KMS-11 (cell line): ENCODE measurements at regions not wholly inside any gene's neighbourhood (a gene's known extent, or its start where the extent isn't known, plus 50 kb on each side); places are given as distances from the start of the nearest gene placed in this dataset.

Experiments
- H2AFZ ChIP-seq: fragments of 200-600 bp; sonication (generic); 2 replicates; pipeline ENCODE4 v1.6.1; 2016; ENCODE audit warnings: antibody characterized with exemption, mixed run types, low read depth
- H3K27ac ChIP-seq: fragments of 200-600 bp; sonication (generic); 2 replicates; pipeline ENCODE4 v1.6.1; 2016; ENCODE audit warnings: mild to moderate bottlenecking, mixed run types
- H3K27me3 ChIP-seq: fragments of 200-600 bp; sonication (generic); 2 replicates; pipeline ENCODE4 v1.6.1; 2017; ENCODE audit warnings: mild to moderate bottlenecking, low read depth, mixed run types, moderate library complexity; ENCODE audit not compliant: insufficient read depth
- H3K36me3 ChIP-seq: fragments of 200-600 bp; sonication (generic); 2 replicates; pipeline ENCODE4 v1.6.1; 2017; ENCODE audit warnings: mild to moderate bottlenecking, mixed run types; ENCODE audit not compliant: insufficient read depth
- H3K4me1 ChIP-seq: fragments of 200-600 bp; sonication (generic); 2 replicates; pipeline ENCODE4 v1.6.1; 2016; ENCODE audit warnings: mild to moderate bottlenecking, low read depth, mixed run types; ENCODE audit not compliant: poor library complexity, severe bottlenecking
- H3K4me2 ChIP-seq: fragments of 200-600 bp; sonication (generic); 2 replicates; pipeline ENCODE4 v1.7.0; 2016; ENCODE audit warnings: mild to moderate bottlenecking, mixed run types
- H3K4me3 ChIP-seq: fragments of 200-600 bp; sonication (generic); IDR thresholded peaks from 2 replicates; pipeline ENCODE4 v1.6.1; 2017; ENCODE audit warnings: low read depth, low read length, mixed read lengths; ENCODE audit not compliant: insufficient read depth
- H3K79me2 ChIP-seq: fragments of 200-600 bp; sonication (generic); 2 replicates; pipeline ENCODE4 v1.6.1; 2016; ENCODE audit warnings: low read depth, mixed run types; ENCODE audit not compliant: insufficient read depth
- H3K9ac ChIP-seq: fragments of 200-600 bp; sonication (generic); 2 replicates; pipeline ENCODE4 v1.6.1; 2016; ENCODE audit warnings: mild to moderate bottlenecking, mixed run types
- H4K20me1 ChIP-seq: fragments of 200-600 bp; sonication (generic); 2 replicates; pipeline ENCODE4 v1.6.1; 2016; ENCODE audit warnings: mild to moderate bottlenecking, mixed run types; ENCODE audit not compliant: insufficient read depth
- TF ChIP-seq, protein P1 (sequence below): fragments of 200-600 bp; sonication (generic); conservative IDR thresholded peaks from 2 replicates; pipeline ENCODE4 v1.6.1; 2017; ENCODE audit warnings: low read depth, mild to moderate bottlenecking, antibody characterized with exemption, low read length, moderate library complexity, mixed read lengths

DNA sequence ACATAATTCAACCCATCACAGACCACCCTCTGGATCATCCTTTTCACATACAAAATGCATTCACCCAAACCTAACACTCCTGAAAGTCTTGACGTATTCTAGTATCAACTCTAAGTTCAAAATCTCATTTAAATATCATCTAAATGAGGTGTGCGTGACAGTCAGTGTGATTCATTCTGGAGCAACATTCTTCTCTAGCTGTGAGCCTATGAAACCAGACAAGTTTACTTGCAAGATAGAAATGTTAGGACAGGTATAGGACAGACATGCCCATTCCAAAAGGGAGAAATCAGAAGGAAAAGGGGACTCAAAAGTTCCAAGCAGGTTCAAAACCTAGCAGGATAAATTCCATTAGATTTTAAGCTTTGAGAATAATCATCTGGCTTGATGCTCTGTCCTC, 329.7 kb downstream of the CD83 start:
- H3K4me2 ChIP-seq, result no peak overlapping the region
- no peak overlapping the region for H2AFZ ChIP-seq
- no peaks in the 10 kb centered on the region for H3K4me1 ChIP-seq
- H4K20me1 ChIP-seq, result no peaks in the 10 kb centered on the region
- TF ChIP-seq, protein P1, sequence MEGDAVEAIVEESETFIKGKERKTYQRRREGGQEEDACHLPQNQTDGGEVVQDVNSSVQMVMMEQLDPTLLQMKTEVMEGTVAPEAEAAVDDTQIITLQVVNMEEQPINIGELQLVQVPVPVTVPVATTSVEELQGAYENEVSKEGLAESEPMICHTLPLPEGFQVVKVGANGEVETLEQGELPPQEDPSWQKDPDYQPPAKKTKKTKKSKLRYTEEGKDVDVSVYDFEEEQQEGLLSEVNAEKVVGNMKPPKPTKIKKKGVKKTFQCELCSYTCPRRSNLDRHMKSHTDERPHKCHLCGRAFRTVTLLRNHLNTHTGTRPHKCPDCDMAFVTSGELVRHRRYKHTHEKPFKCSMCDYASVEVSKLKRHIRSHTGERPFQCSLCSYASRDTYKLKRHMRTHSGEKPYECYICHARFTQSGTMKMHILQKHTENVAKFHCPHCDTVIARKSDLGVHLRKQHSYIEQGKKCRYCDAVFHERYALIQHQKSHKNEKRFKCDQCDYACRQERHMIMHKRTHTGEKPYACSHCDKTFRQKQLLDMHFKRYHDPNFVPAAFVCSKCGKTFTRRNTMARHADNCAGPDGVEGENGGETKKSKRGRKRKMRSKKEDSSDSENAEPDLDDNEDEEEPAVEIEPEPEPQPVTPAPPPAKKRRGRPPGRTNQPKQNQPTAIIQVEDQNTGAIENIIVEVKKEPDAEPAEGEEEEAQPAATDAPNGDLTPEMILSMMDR, result no peak
- no peaks in the 10 kb centered on the region for H3K36me3 ChIP-seq
- H3K27me3 ChIP-seq, result no peaks in the 10 kb centered on the region
- H3K4me3 ChIP-seq, result no peak overlapping the region
- H3K9ac ChIP-seq, result no peak overlapping the region
- H3K79me2 ChIP-seq, result no peaks in the 10 kb centered on the region
- H3K27ac ChIP-seq, result no peak overlapping the region

DNA sequence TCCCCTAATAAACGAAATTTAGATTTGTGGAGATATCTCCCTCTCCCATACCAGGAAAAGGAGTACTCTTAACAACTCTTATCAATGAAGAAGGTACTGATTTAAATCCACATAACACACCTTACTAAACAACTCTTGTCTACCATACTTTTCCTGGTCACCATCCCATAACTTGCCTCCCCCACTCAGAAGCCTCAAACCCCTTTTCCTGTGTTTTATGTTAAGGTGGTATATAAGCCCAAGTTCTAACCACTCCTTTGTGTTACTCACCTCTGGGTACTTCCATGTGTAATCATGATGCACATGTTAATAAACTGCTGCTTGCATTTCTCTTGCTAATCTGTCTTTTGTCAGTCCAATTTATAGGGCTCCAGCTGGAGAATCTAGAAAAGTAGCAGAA, 330.7 kb downstream of the CD83 start:
- Histone ChIP-seq H3K4me3 (no peak overlapping the region), H3K4me2 (no peak overlapping the region), H4K20me1 (no peaks in the 10 kb centered on the region), H3K79me2 (no peaks in the 10 kb centered on the region), H3K27me3 (no peaks in the 10 kb centered on the region), H3K4me1 (no peaks in the 10 kb centered on the region), H2AFZ (no peak overlapping the region), H3K27ac (no peak overlapping the region), H3K9ac (no peak overlapping the region), H3K36me3 (no peaks in the 10 kb centered on the region)
- TF ChIP-seq, protein P1, result no peak

DNA sequence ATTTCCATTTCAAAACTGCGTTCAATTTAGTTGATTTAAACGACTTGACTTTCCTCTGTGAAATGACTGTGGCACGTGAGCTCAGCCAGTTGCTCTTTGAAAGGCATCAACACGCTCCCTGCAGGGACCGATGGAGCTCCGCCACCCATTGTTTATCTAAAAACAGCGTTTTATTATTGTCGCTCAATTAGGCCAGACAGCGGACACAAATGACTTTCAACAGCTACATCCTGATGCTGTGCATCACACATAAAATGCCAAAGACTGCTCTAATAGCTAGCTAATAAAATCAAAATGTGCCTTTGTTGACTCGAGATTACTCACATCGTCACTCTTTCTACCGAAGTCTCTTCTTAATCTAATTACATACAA, 332.5 kb downstream of the CD83 start:
- H3K4me1 ChIP-seq, result no peaks in the 10 kb centered on the region
- H3K27me3 ChIP-seq, result no peaks in the 10 kb centered on the region
- no peak overlapping the region for H2AFZ ChIP-seq
- H3K27ac ChIP-seq, result no peak overlapping the region
- no peaks in the 10 kb centered on the region for H3K36me3 ChIP-seq
- no peak overlapping the region for H3K9ac ChIP-seq
- H3K79me2 ChIP-seq, result no peaks in the 10 kb centered on the region
- TF ChIP-seq, protein P1, result no peak
- H3K4me2 ChIP-seq, result no peak overlapping the region
- no peaks in the 10 kb centered on the region for H4K20me1 ChIP-seq
- H3K4me3 ChIP-seq, result no peak overlapping the region

DNA sequence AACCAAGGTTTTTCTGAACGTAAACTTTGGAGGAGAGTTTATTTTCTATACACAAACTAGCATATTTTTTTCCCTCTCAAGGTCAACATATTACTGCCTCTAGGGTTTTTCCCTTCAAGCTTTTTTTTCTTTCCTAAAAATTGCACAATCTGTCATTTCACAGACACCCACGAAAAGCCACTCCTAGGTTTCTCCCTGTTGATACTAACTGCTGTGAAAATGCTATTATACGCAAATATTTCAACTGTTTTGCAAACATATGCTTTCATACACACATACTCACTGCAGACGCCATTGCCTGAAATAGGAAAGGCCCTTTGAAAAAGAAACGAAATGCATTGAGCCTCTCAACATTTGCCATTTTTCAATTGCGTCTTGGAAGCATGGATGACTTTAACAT, 333.0 kb downstream of the CD83 start:
- Histone ChIP-seq H3K27ac (no peak overlapping the region), H3K4me2 (no peak overlapping the region), H3K4me3 (no peak overlapping the region)

More for the DNA sequence above, 333.0 kb downstream of the CD83 start:
- no peaks in the 10 kb centered on the region for H3K27me3 ChIP-seq
- no peaks in the 10 kb centered on the region for H3K4me1 ChIP-seq
- H3K79me2 ChIP-seq, result no peaks in the 10 kb centered on the region
- no peaks in the 10 kb centered on the region for H3K36me3 ChIP-seq
- TF ChIP-seq, protein P1, result no peak
- H2AFZ ChIP-seq, result no peak overlapping the region
- H3K9ac ChIP-seq, result no peak overlapping the region
- no peaks in the 10 kb centered on the region for H4K20me1 ChIP-seq
